HCT116 (cell line): ENCODE measurements at regions not wholly inside any gene's neighbourhood (a gene's known extent, or its start where the extent isn't known, plus 50 kb on each side); places are given as distances from the start of the nearest gene placed in this dataset.
A peak's percentile ranks its signal among the peaks of the same experiment; 100 is the strongest.

ENCODE experiments used
- ATAC-seq: fragments of 200-7000 bp; cut with Tn5 transposase; 2 replicates; pipeline ENCODE4 v1.9.1; 2020; ENCODE audit warnings: mild to moderate bottlenecking, moderate library complexity
- BruUV-seq: library from RNA; stranded (reverse); fragments of 400-500 nt; replicated peaks from 2 replicates; lab custom pipeline; 2021; lab: Mats Ljungman, UMichigan
- CTCF ChIA-PET: fragments of 300-600 bp; sonication (Branson Sonifier 250); formaldehyde crosslinking; loops from one replicate; lab custom pipeline; 2021; ENCODE audit warnings: antibody characterized with exemption; lab: Charles Lee
- POLR2A ChIA-PET: fragments of 300-600, 350-600 bp; sonication (Branson Sonifier 250); formaldehyde crosslinking; loops from one replicate; lab custom pipeline; 2021; ENCODE audit warnings: antibody characterized with exemption; lab: Charles Lee
- RAD21 ChIA-PET, 2 experiments: fragments of 300-600 bp; sonication (Branson Sonifier 250); formaldehyde crosslinking; loops; one replicate each; lab custom pipeline; 2023; ENCODE audit warnings: low total read pairs in 2 of 2; ENCODE audit not compliant: uncharacterized antibody in 2 of 2, unreplicated experiment in 2 of 2, low non-redundant PET in 1 of 2; lab: Charles Lee
- DNase-seq: peaks from one replicate; pipeline ENCODE4 v3.0.0-alpha.2; 2010; ENCODE audit warnings: low read depth, low spot score
- H2AFZ ChIP-seq: fragments of 200-600 bp; shearing (Covaris generic), sonication (generic); 2 replicates; pipeline ENCODE4 v1.6.1; 2017; ENCODE audit warnings: low read depth, mixed run types, mixed read lengths, antibody characterized with exemption, low read length; ENCODE audit not compliant: poor library complexity, severe bottlenecking
- H3K27ac ChIP-seq: 2 replicates; pipeline ENCODE4 v1.5.1; 2012; ENCODE audit warnings: low read depth, low read length
- H3K27me3 ChIP-seq: fragments of 200-600 bp; sonication (generic); 2 replicates; pipeline ENCODE4 v1.6.1; 2016; ENCODE audit warnings: mixed run types, low read length, mixed read lengths; ENCODE audit not compliant: insufficient read depth
- H3K36me3 ChIP-seq, 2 experiments: fragments of 200-500 bp in 1 of 2; fragments of 200-600 bp in 1 of 2; sonication (Bioruptor generic) in 1 of 2; sonication (generic) in 1 of 2; 2 replicates each; pipeline versions ENCODE4 v1.5.1 to v1.6.1; 2014 to 2016; ENCODE audit warnings: low read length in 2 of 2, inconsistent platforms in 1 of 2, mixed read lengths in 1 of 2, mixed run types in 1 of 2; ENCODE audit not compliant: insufficient read depth in 2 of 2, control insufficient read depth in 1 of 2
- H3K4me1 ChIP-seq, 2 experiments: fragments of 200-600 bp in 1 of 2; sonication (generic) in 1 of 2; 2 replicates each; pipeline versions ENCODE4 v1.5.1 to v1.6.1; 2012 to 2017; ENCODE audit warnings: low read length in 2 of 2, inconsistent platforms in 1 of 2, mild to moderate bottlenecking in 1 of 2, mixed read lengths in 1 of 2, mixed run types in 1 of 2, moderate library complexity in 1 of 2; ENCODE audit not compliant: insufficient read depth in 2 of 2, control insufficient read depth in 1 of 2
- H3K4me2 ChIP-seq: fragments of 200-600 bp; sonication (generic); 2 replicates; pipeline ENCODE4 v1.6.1; 2017; ENCODE audit warnings: mixed run types, low read length, mixed read lengths
- H3K4me3 ChIP-seq, 2 experiments: fragments of 200-600 bp in 1 of 2; sonication (generic) in 1 of 2; replicated peaks in 1 of 2; 2 replicates each; pipeline ENCODE4 v1.5.1; 2011 to 2016; ENCODE audit warnings: low read length in 2 of 2, control low read depth in 1 of 2, low read depth in 1 of 2, mild to moderate bottlenecking in 1 of 2, mixed read lengths in 1 of 2, mixed run types in 1 of 2
- H3K79me2 ChIP-seq: fragments of 200-600 bp; sonication (generic); 2 replicates; pipeline ENCODE4 v1.6.1; 2017; ENCODE audit warnings: mild to moderate bottlenecking, mixed run types, low read length, moderate library complexity, mixed read lengths; ENCODE audit not compliant: insufficient read depth
- H3K9ac ChIP-seq: fragments of 200-600 bp; sonication (generic); 2 replicates; pipeline ENCODE4 v1.6.1; 2016; ENCODE audit warnings: low read length, mixed read lengths
- H3K9me2 ChIP-seq: fragments of 200-600 bp; sonication (generic), shearing (Covaris generic); 2 replicates; pipeline ENCODE4 v1.6.1; 2017; ENCODE audit warnings: mixed run types, mild to moderate bottlenecking, moderate library complexity; ENCODE audit not compliant: insufficient read depth
- H3K9me3 ChIP-seq, 2 experiments: fragments of 200-500 bp in 1 of 2; fragments of 200-600 bp in 1 of 2; sonication (Bioruptor generic) in 1 of 2; sonication (generic) in 1 of 2; 2 replicates each; pipeline ENCODE4 v1.6.1; 2014 to 2017; ENCODE audit warnings: low read length in 2 of 2, mixed read lengths in 2 of 2, inconsistent platforms in 1 of 2, low read depth in 1 of 2, mild to moderate bottlenecking in 1 of 2, mixed run types in 1 of 2, moderate library complexity in 1 of 2; ENCODE audit not compliant: control insufficient read depth in 1 of 2, insufficient read depth in 1 of 2
- H4K20me1 ChIP-seq: fragments of 200-600 bp; sonication (generic), shearing (Covaris generic); 2 replicates; pipeline ENCODE4 v1.6.1; 2017; ENCODE audit warnings: mixed run types, mild to moderate bottlenecking, moderate library complexity; ENCODE audit not compliant: insufficient read depth
- CBX3 ChIP-seq: IDR thresholded peaks from 2 replicates; pipeline ENCODE4 v1.6.1; 2012; ENCODE audit warnings: low read depth
- CEBPB ChIP-seq: IDR thresholded peaks from 2 replicates; pipeline ENCODE4 v1.6.1; 2012; ENCODE audit warnings: low read depth
- EGR1 ChIP-seq: IDR thresholded peaks from 2 replicates; pipeline ENCODE4 v1.6.1; 2012; ENCODE audit warnings: low read depth
- EZH2 ChIP-seq: fragments of 200-600 bp; sonication (generic); IDR thresholded peaks from 2 replicates; pipeline ENCODE4 v1.6.1; 2017; ENCODE audit warnings: antibody characterized with exemption, mixed run types
- JUND ChIP-seq: IDR thresholded peaks from 2 replicates; pipeline ENCODE4 v1.6.1; 2012
- MAX ChIP-seq: IDR thresholded peaks from 2 replicates; pipeline ENCODE4 v1.6.1; 2012
- POLR2A ChIP-seq: IDR thresholded peaks from 2 replicates; pipeline ENCODE4 v1.7.0; 2011; ENCODE audit warnings: borderline replicate concordance; ENCODE audit not compliant: insufficient read depth, insufficient read length; ENCODE audit errors: extremely low read depth
- RAD21 ChIP-seq: IDR thresholded peaks from 2 replicates; pipeline ENCODE4 v1.6.1; 2012; ENCODE audit warnings: low read depth, mild to moderate bottlenecking
- SP1 ChIP-seq: IDR thresholded peaks from 2 replicates; pipeline ENCODE4 v1.6.1; 2012; ENCODE audit warnings: low read depth
- TCF7L2 ChIP-seq: IDR thresholded peaks from 2 replicates; pipeline ENCODE4 v1.7.0; 2011; ENCODE audit warnings: borderline replicate concordance, inconsistent platforms; ENCODE audit not compliant: insufficient read depth, insufficient read length; ENCODE audit errors: extremely low read depth
- YY1 ChIP-seq: IDR thresholded peaks from 2 replicates; pipeline ENCODE4 v1.6.1; 2011; ENCODE audit warnings: low read length, low read depth, moderate library complexity, mild to moderate bottlenecking; ENCODE audit not compliant: insufficient replicate concordance; ENCODE audit errors: extremely low read depth
- ZBTB33 ChIP-seq: IDR thresholded peaks from 2 replicates; pipeline ENCODE4 v1.6.1; 2011; ENCODE audit warnings: mild to moderate bottlenecking, low read length, moderate library complexity; ENCODE audit not compliant: insufficient replicate concordance; ENCODE audit errors: extremely low read depth
- ZFX ChIP-seq: fragments of 450-650 bp; IDR thresholded peaks from 2 replicates; pipeline ENCODE4 v1.6.1; 2017
- ZNF274 ChIP-seq: fragments of 200-500 bp; sonication (Bioruptor generic); IDR thresholded peaks from 2 replicates; pipeline ENCODE4 v1.6.1; 2014; ENCODE audit warnings: mild to moderate bottlenecking, low read depth, low read length, inconsistent platforms
- intact Hi-C: fragments of 100-400 bp; cut with micrococcal nuclease; formaldehyde crosslinking; loops from 2 replicates; pipeline ENCODE4 v1.10.0; 2022
- TF ChIP-seq, protein P1 (sequence below): IDR thresholded peaks from 2 replicates; pipeline ENCODE4 v1.6.1; 2012; ENCODE audit warnings: low read depth

DNA sequence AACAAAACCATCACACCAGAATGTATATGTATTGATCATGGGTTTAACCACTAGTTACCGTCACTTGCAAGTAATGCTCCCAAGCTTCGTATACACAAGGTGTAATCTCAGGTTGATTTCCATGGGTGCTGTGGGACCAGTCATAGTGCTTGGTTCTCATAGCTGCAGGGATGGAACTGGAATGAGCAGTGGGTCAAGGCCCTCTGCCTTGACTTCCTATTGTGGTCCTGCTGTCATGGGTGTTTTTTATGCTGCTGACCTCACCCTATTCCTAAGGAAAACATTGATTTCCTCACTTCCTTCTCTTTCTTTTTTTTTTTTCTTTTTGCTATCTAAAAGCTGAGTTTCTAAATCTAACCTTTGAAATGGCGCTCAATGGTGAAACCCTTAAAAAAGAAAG is 325.6 kb upstream of the RASGRP1 start (continued):
- TF ChIP-seq CBX3 (no peak), POLR2A (no peak)

- POLR2A ChIA-PET, result no interaction called here
- H4K20me1 ChIP-seq, result no peaks in the 10 kb centered on the region
- H3K9ac ChIP-seq, result no peak overlapping the region
- no peak overlapping the region for H3K27ac ChIP-seq
- H3K9me3 ChIP-seq, result no peaks in the 10 kb centered on the region
- ATAC-seq, result no peak
- peaks cover 14 to 22% of the 10 kb centered on the region in 2 experiments for H3K4me1 ChIP-seq
- TF ChIP-seq CBX3 (no peak), ZBTB33 (no peak), YY1 (no peak)
- TF ChIP-seq, all 23 proteins: peak for 0
- BruUV-seq, result no TSS peak
- no peak overlapping the region for H3K4me3 ChIP-seq
- CTCF ChIA-PET, result no interaction called here
- H3K9me2 ChIP-seq, result no peaks in the 10 kb centered on the region
- DNase-seq, result no peak
- RAD21 ChIA-PET, result no interaction called here
- no peak overlapping the region for H2AFZ ChIP-seq
- peak overlapping the region; percentile 45 for H3K4me2 ChIP-seq
- H3K27me3 ChIP-seq, result no peaks in the 10 kb centered on the region
- intact Hi-C loops, result no loop called here
- H3K79me2 ChIP-seq, result no peaks in the 10 kb centered on the region
- H3K36me3 ChIP-seq, result no peaks in the 10 kb centered on the region
These were observed 329.3 kb upstream of the RASGRP1 start for GRCh38 chr15:38893925-38894242.

DNA sequence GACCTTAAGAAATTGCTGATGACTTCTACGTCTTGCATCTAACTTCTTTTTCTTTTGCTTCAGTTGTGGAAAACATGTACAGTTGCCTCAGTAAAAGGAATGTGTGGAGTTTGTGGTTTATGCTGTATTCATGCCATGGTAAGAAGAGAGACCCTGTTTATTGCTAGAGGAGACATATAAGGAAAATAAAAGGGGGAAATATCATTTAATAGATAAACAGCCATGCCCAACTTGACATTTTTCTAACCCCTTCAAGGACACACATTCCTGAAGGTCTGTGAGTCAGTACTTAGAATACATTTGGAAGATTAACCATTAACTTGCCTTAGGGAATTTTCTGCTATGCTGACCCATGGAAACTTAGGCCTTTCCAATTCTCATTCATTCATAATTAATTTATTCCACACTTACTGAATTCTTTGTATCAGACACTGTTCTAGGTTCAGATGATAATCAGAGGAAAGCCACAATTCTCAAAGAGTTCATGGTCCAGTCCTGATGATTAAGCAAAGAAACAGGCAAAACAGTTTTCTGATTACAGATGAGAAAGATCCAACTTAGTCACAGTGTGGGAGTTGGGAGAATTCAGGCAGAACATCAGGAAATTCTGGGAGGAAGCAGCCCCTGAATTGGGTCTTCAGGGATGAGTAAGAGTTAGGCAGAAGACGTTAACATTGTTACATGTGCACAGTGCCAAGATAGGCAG is 329.8 kb upstream of the RASGRP1 start:
- peak; percentile 50 for ATAC-seq
- BruUV-seq, result no TSS peak
- TF ChIP-seq CEBPB (no peak), EGR1 (no peak), ZFX (no peak), RAD21 (no peak), MAX (no peak), TCF7L2 (no peak), JUND (no peak), EZH2 (no peak), SP1 (no peak), ZNF274 (no peak)
- TF ChIP-seq, protein P1, sequence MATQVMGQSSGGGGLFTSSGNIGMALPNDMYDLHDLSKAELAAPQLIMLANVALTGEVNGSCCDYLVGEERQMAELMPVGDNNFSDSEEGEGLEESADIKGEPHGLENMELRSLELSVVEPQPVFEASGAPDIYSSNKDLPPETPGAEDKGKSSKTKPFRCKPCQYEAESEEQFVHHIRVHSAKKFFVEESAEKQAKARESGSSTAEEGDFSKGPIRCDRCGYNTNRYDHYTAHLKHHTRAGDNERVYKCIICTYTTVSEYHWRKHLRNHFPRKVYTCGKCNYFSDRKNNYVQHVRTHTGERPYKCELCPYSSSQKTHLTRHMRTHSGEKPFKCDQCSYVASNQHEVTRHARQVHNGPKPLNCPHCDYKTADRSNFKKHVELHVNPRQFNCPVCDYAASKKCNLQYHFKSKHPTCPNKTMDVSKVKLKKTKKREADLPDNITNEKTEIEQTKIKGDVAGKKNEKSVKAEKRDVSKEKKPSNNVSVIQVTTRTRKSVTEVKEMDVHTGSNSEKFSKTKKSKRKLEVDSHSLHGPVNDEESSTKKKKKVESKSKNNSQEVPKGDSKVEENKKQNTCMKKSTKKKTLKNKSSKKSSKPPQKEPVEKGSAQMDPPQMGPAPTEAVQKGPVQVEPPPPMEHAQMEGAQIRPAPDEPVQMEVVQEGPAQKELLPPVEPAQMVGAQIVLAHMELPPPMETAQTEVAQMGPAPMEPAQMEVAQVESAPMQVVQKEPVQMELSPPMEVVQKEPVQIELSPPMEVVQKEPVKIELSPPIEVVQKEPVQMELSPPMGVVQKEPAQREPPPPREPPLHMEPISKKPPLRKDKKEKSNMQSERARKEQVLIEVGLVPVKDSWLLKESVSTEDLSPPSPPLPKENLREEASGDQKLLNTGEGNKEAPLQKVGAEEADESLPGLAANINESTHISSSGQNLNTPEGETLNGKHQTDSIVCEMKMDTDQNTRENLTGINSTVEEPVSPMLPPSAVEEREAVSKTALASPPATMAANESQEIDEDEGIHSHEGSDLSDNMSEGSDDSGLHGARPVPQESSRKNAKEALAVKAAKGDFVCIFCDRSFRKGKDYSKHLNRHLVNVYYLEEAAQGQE, result no peak

More for the DNA sequence above, 329.8 kb upstream of the RASGRP1 start:
- Histone ChIP-seq H3K4me2 (peak overlapping the region; percentile 45), H3K9me3 (no peaks in the 10 kb centered on the region), H4K20me1 (no peaks in the 10 kb centered on the region), H3K27ac (no peak overlapping the region; the same call in 1 of the 2 replicates), H3K9ac (no peak overlapping the region), H3K27me3 (no peaks in the 10 kb centered on the region), H3K9me2 (no peaks in the 10 kb centered on the region), H3K4me1 (peaks cover 14 to 22% of the 10 kb centered on the region in 2 experiments), H2AFZ (no peak overlapping the region), H3K4me3 (no peak overlapping the region), H3K79me2 (no peaks in the 10 kb centered on the region), H3K36me3 (no peaks in the 10 kb centered on the region)
- CTCF ChIA-PET, result no interaction called here
- POLR2A ChIA-PET, result no interaction called here
- RAD21 ChIA-PET, result no interaction called here
- DNase-seq, result no peak
- intact Hi-C loops, result no loop called here
